RWPE1 (cell line): ENCODE measurements at regions not wholly inside any gene's neighbourhood (a gene's known extent, or its start where the extent isn't known, plus 50 kb on each side); places are given as distances from the start of the nearest gene placed in this dataset.

Experiments
- CTCF ChIA-PET: fragments of 350-600 bp; sonication (Branson Sonifier 250); formaldehyde crosslinking; extraction: SDS; loops from one replicate; lab custom pipeline; 2021; lab: Yijun Ruan, JAX
- POLR2A ChIA-PET: fragments of 400-600 bp; formaldehyde crosslinking; extraction: SDS; loops from one replicate; lab custom pipeline; 2020; ENCODE audit warnings: antibody characterized with exemption; ENCODE audit not compliant: low non-redundant PET; lab: Yijun Ruan, JAX
- DNase-seq: peaks from one replicate; pipeline ENCODE4 v3.0.0; 2012; ENCODE audit warnings: low spot score
- H3K27ac ChIP-seq: fragments of 450-650 bp; 2 replicates; pipeline ENCODE4 v1.5.1; 2017
- CTCF ChIP-seq: fragments of 450-650 bp; conservative IDR thresholded peaks from 2 replicates; pipeline ENCODE4 v1.5.1; 2017; ENCODE audit warnings: low read depth, mild to moderate bottlenecking

DNA sequence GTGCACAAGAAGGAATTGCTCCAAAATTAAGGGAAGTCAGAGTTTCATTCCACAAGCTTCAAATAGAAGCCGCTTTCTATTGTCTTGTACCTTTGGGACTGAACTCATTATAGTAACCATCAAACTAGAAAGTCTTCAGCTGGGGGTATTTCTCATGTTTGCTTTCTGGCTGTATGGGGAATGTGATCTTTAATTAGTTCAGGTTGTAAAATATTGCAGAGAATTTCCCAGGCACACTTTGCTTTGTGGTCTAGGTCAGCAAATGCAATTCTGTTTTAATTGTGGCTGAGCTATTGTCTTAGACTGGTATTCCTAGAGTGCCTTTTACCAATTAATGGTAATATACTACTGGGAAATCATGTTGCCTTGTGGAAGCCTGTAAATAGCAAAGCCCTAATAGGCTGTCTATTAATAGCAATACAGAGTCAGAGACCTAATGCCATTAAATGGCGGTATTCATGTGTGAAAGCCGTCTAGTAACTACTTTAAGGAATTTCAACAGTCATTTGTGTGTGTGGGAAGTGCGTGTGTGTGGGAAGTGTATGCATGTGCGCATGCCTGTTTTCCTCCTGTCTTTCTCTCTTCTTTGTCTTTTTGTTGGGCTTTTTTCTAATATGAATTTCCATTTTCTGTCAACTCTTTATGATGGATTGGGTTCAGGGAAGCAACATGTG, 276.6 kb downstream of the FAT3 start:
- ChIA-PET CTCF (interaction anchor here (0.5 to 0.6 kb wide), 2 partner anchors 16 to 860 kb away, joined by 4 to 6 read pairs; no protein-coding TSS in a partner anchor), POLR2A (no interaction called here)
- no peak for DNase-seq
- H3K27ac ChIP-seq = no peak overlapping the region
- no peak for TF ChIP-seq CTCF

GRCh38 chr11:92504004-92504403, 279.4 kb downstream of the FAT3 start:
- TF ChIP-seq CTCF = no peak
- CTCF ChIA-PET = interaction anchor here (0.5 to 0.7 kb wide), 2 partner anchors 30 to 157 kb away, joined by 3 read pairs; no protein-coding TSS in a partner anchor
- no peak for DNase-seq
- H3K27ac ChIP-seq = no peak overlapping the region
- POLR2A ChIA-PET = no interaction called here

DNA sequence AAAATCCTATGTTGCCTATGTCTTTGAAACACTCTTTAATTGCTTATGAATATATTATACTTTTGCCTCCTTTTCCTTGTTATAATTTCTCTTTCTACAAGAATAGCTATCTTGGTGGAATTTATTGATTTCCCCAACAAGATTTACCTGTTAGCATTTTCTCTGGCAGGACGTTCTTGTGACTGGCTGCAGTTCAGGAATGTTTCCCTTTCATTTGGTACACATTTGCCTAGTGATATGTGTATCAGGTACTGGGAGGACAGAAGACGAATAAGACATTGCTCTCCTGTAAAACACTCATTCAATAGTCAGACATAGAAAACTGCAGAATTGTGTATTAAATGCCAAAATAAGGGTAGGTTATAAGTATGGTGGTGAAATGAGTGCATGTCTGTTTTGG, 279.9 kb downstream of the FAT3 start:
- no peak overlapping the region for H3K27ac ChIP-seq
- ChIA-PET POLR2A (no interaction called here), CTCF (interaction anchor here (0.5 to 0.6 kb wide), 2 partner anchors 158 to 190 kb away, joined by 3 read pairs; no protein-coding TSS in a partner anchor)
- DNase-seq = no peak
- no peak for TF ChIP-seq CTCF

DNA sequence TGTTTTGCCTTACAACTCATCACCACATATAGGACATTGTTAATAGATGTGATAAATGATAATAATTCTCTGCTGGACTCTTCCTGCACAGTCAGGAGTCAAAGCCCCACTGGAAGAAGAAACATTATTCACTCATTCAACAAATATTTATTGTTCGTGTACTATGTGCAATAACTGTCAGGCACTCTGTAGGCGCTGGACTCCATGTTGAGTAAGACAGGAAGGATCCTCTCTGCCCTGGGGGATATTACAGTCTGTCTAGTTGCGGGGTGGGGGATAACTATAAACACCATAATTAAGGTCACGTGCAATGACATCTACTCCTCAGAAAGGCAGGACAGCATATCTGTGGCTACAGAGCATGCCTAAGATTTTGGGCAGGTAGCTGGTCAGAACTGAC, 281.1 kb downstream of the FAT3 start:
- CTCF ChIA-PET = interaction anchor here (0.6 kb wide), 1 partner anchor 1086 kb away, joined by 3 read pairs; no protein-coding TSS in a partner anchor

GRCh38 chr11:92506809-92507336, 282.3 kb downstream of the FAT3 start:
- POLR2A ChIA-PET = no interaction called here
- DNase-seq = no peak
- TF ChIP-seq CTCF = no peak
- CTCF ChIA-PET = no interaction called here
- no peak overlapping the region for H3K27ac ChIP-seq

More for the DNA sequence above, 281.1 kb downstream of the FAT3 start:
- H3K27ac ChIP-seq = no peak overlapping the region
- no peak for DNase-seq
- no peak for TF ChIP-seq CTCF
- POLR2A ChIA-PET = no interaction called here

DNA sequence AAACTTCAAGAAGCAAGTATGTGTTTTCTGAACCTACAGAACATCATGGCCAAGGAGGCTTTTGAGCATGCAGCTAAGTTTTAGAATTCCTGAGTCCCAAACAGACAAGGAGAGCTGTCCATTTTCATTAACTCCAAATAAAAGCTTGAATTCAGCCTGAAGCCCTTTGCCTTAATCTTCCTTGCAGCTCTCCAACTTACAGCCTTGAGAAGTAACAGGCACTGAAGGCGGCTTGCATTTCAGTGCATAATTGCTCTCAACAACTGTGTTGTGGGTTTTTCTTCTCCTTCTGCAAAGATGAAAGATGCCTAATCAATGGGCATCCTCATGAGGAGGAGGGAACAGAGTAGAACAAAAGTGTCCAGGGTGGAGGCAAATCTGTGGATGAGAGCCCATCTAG, 286.0 kb downstream of the FAT3 start:
- no peak for DNase-seq
- POLR2A ChIA-PET = no interaction called here
- no peak overlapping the region for H3K27ac ChIP-seq
- TF ChIP-seq CTCF = no peak
- CTCF ChIA-PET = no interaction called here
